ENCODE measurements at regions not wholly inside any gene's neighbourhood (a gene's known extent, or its start where the extent isn't known, plus 50 kb on each side); places are given as distances from the start of the nearest gene placed in this dataset.

DNA sequence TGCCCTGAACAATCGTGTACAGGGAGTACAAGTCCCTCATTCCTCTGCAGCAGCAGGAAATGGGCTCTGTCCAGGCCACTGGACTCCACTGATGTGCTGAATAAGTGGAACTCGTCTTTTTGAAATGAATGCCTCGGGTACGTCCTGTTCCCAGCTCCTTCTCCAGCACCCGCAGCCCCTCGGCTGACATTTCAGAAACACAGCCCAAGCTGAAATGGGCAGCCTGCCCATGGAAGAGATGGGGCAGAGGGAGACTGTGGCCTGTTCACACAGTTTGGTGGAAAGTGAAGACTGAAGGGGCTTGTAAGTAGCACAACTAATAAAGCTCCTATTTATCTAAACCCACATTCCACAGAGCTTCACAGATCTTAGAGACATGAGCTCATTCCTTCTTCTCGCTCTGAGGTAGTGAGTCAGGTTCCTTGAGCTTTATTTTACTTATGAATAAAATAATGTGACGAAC, 498.6 kb downstream of the TXNL1 start:
- no peak overlapping the region for H3K4me3 Mint-ChIP-seq
- H3K36me3 Mint-ChIP-seq, result no peaks in the 10 kb centered on the region
- H3K27ac Mint-ChIP-seq, result no peak overlapping the region
- TF ChIP-seq, protein P1, sequence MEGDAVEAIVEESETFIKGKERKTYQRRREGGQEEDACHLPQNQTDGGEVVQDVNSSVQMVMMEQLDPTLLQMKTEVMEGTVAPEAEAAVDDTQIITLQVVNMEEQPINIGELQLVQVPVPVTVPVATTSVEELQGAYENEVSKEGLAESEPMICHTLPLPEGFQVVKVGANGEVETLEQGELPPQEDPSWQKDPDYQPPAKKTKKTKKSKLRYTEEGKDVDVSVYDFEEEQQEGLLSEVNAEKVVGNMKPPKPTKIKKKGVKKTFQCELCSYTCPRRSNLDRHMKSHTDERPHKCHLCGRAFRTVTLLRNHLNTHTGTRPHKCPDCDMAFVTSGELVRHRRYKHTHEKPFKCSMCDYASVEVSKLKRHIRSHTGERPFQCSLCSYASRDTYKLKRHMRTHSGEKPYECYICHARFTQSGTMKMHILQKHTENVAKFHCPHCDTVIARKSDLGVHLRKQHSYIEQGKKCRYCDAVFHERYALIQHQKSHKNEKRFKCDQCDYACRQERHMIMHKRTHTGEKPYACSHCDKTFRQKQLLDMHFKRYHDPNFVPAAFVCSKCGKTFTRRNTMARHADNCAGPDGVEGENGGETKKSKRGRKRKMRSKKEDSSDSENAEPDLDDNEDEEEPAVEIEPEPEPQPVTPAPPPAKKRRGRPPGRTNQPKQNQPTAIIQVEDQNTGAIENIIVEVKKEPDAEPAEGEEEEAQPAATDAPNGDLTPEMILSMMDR (IDR thresholded peaks at IDR 0.05; ENCODE audit: unreplicated experiment), result no peak
- H3K4me1 Mint-ChIP-seq, result peaks cover 4% of the 10 kb centered on the region
- DNase-seq (ENCODE audit: low spot score in 2 of 2, unreplicated experiment in 2 of 2), result no peak
- H3K9me3 Mint-ChIP-seq, result peaks cover 6% of the 10 kb centered on the region
- H3K27me3 Mint-ChIP-seq (ENCODE audit: low read depth), result no peaks in the 10 kb centered on the region

DNA sequence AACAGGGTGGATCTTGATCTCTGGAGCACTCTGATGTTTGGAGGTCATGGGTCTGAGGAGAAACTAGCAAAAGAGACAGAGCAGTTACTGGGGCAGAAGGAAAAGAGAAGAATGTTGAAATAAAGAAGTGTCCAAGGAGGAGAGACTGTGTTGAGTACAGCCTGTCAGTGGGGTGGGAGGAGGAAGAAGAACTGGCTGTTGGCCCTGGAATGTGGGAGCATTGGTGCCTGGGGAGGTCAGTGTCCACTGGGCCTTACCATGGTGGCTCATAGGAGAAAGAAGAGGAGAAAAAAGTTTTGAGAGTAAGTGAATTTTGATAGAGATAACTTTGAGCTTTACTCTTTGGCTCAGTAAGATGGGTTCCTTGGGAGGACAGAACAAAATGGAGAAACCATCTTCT, 499.0 kb downstream of the TXNL1 start:
- DNase-seq (ENCODE audit: low spot score in 2 of 2, unreplicated experiment in 2 of 2), result no peak
- no peak overlapping the region for H3K27ac Mint-ChIP-seq
- peaks cover 4% of the 10 kb centered on the region for H3K4me1 Mint-ChIP-seq
- no peaks in the 10 kb centered on the region for H3K27me3 Mint-ChIP-seq (ENCODE audit: low read depth)
- TF ChIP-seq, protein P1 (IDR thresholded peaks at IDR 0.05; ENCODE audit: unreplicated experiment), result no peak
- H3K36me3 Mint-ChIP-seq, result no peaks in the 10 kb centered on the region
- H3K9me3 Mint-ChIP-seq, result peaks cover 6% of the 10 kb centered on the region
- no peak overlapping the region for H3K4me3 Mint-ChIP-seq

DNA sequence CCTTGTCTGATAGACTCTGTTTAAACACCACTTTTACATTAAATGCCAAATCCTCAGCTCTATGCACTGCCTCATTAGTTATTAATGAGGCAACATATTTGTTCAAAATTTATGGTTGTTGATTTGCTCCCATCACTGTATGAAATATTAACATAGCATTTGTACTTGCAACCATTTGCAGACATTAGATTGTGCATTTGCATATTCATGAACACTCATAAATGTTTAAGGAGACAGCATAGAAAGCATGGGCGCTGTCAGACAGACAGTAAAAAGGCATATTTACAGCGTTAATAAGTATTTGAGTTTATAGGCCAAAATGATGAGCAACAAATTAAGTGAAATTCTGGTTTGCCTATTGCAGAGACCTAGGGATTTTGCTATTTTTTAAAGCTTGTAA, 502.3 kb downstream of the TXNL1 start:
- Mint-ChIP-seq H3K27ac (no peak overlapping the region), H3K27me3 (ENCODE audit: low read depth) (no peaks in the 10 kb centered on the region), H3K9me3 (peaks cover 3% of the 10 kb centered on the region), H3K4me3 (no peak overlapping the region), H3K36me3 (no peaks in the 10 kb centered on the region), H3K4me1 (peaks cover 4% of the 10 kb centered on the region)
- DNase-seq (ENCODE audit: low spot score in 2 of 2, unreplicated experiment in 2 of 2), result no peak
- TF ChIP-seq, protein P1 (IDR thresholded peaks at IDR 0.05; ENCODE audit: unreplicated experiment), result no peak

DNA sequence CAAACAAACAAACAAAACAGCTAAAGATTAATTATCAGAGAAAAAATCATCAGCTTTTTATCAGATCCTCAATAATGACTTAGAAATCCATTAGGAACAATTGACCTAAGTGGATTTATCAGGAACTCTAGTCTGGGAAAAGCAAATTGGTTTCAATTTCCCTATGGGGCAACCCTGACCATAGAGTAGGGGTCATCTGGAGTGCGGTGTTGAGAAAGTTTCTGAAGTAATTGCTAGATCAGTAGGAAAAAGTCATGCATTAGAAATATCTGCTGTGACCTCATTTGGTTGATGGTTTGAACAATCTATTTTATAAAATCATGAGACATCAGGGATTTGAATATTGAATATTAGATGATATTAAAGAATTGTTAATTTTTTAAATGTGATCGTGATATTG, 507.9 kb downstream of the TXNL1 start:
- peaks cover 6% of the 10 kb centered on the region for H3K4me1 Mint-ChIP-seq
- no peaks in the 10 kb centered on the region for H3K36me3 Mint-ChIP-seq
- no peaks in the 10 kb centered on the region for H3K27me3 Mint-ChIP-seq (ENCODE audit: low read depth)
- no peak overlapping the region for H3K27ac Mint-ChIP-seq
- TF ChIP-seq, protein P1 (IDR thresholded peaks at IDR 0.05; ENCODE audit: unreplicated experiment), result no peak
- DNase-seq (ENCODE audit: low spot score in 2 of 2, unreplicated experiment in 2 of 2), result no peak
- no peak overlapping the region for H3K4me3 Mint-ChIP-seq
- no peaks in the 10 kb centered on the region for H3K9me3 Mint-ChIP-seq

DNA sequence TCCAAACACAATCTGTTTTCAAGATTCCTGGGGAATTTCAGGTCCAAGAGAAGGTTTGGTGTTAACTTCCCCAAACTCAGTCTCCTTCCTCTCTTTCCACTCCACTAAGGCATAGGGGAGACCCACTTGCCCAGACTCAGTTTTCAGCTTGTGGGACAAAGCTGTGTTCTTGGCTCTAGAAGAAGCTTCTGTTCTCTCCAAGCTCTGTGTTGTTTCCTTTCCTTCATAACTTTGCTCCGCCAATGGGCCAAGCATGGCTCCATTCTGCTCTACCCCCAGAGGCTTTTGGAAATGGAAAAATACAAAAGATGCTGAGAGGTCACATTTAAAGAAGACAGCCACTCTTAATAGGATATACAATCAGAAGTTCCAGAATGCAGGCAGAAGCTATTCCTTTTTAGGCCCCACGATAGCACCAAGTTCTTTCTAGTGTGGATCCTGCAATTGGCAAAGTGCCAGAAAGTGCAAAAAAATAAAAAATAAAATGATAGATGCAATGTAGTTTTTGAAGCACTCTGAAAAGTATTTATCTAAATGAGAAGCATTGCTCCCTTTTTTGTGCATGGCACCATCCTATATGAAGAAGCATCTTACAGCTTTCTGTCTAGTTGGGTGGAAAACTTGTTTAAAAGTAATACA, 510.1 kb downstream of the TXNL1 start:
- TF ChIP-seq, protein P1 (IDR thresholded peaks at IDR 0.05; ENCODE audit: unreplicated experiment), result no peak
- H3K4me1 Mint-ChIP-seq, result peaks cover 23% of the 10 kb centered on the region
- peaks cover 4% of the 10 kb centered on the region for H3K9me3 Mint-ChIP-seq
- no peaks in the 10 kb centered on the region for H3K36me3 Mint-ChIP-seq
- H3K4me3 Mint-ChIP-seq, result no peak overlapping the region
- DNase-seq (ENCODE audit: low spot score in 2 of 2, unreplicated experiment in 2 of 2), result no peak
- no peaks in the 10 kb centered on the region for H3K27me3 Mint-ChIP-seq (ENCODE audit: low read depth)
- H3K27ac Mint-ChIP-seq, result peak overlapping the region; percentile 6
